Breast epithelium (tissue), 3 donors: ENCODE measurements at regions not wholly inside any gene's neighbourhood (a gene's known extent, or its start where the extent isn't known, plus 50 kb on each side); places are given as distances from the start of the nearest gene placed in this dataset.

Source experiments
- CTCF ChIP-seq, 3 donors: fragments of 450-650 bp; IDR thresholded peaks; one replicate each; pipeline ENCODE4 v1.5.1; 2016 to 2017; ENCODE audit warnings: antibody characterized with exemption in 3 of 3, mild to moderate bottlenecking in 3 of 3, moderate library complexity in 3 of 3
- POLR2A ChIP-seq: fragments of 450-650 bp; IDR thresholded peaks from one replicate; pipeline ENCODE4 v1.6.1; 2016; ENCODE audit warnings: antibody characterized with exemption, mild to moderate bottlenecking, moderate library complexity
- POLR2AphosphoS5 ChIP-seq, 3 donors: sonication (generic); formaldehyde crosslinking; IDR thresholded peaks; one replicate each; pipeline ENCODE4 v1.6.1; 2017; ENCODE audit warnings: antibody characterized with exemption in 3 of 3

DNA sequence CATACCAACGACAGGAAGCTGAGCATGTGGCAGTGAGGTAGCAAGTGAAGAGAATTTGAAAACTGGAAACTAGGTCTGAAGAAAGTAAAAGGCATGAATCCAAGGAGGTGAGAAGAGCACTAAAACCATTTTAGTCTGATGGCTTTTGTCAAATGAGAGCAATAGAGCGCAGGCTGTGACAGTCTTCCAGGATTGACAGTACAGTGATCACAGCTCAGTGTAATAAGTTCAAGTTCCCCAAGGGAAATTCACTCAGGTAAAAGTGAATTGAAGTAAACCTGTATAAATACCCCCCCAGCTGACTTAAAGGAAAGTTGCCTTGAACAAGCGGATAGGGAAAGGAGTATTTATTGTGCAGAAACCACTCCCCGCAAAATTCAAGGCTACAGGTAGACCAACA, 224.2 kb upstream of the CRBN start:
- TF ChIP-seq CTCF (IDR thresholded peaks at IDR 0.05) (no peak), POLR2AphosphoS5 (IDR thresholded peaks at IDR 0.05) (no peak), POLR2A (no peak)
